ENCODE measurements at regions not wholly inside any gene's neighbourhood (a gene's known extent, or its start where the extent isn't known, plus 50 kb on each side); places are given as distances from the start of the nearest gene placed in this dataset.

- Mint-ChIP-seq H3K27ac (no peak overlapping the region), H3K27me3 (no peaks in the 10 kb centered on the region), H3K4me3 (no peak overlapping the region), H3K9me3 (peaks cover 2% of the 10 kb centered on the region), H3K4me1 (ENCODE audit: low read depth) (no peaks in the 10 kb centered on the region), H3K36me3 (ENCODE audit: low read depth) (no peaks in the 10 kb centered on the region)
- ATAC-seq (no peak), DNase-seq (no peak)
- TF ChIP-seq CTCF (IDR thresholded peaks at IDR 0.05): no peak
- ChIA-PET CTCF (no interaction called here), POLR2A (no interaction called here)
- intact Hi-C loops (cut with micrococcal nuclease): no loop called here
These were observed 163.4 kb upstream of the CEP162 start for GRCh38 chr6:84390851-84391250.

- Mint-ChIP-seq H3K27ac (no peak overlapping the region), H3K4me3 (no peak overlapping the region), H3K9me3 (peaks cover 2% of the 10 kb centered on the region), H3K27me3 (no peaks in the 10 kb centered on the region), H3K36me3 (ENCODE audit: low read depth) (no peaks in the 10 kb centered on the region), H3K4me1 (ENCODE audit: low read depth) (no peaks in the 10 kb centered on the region)
- POLR2A ChIA-PET: no interaction called here
- no peak for DNase-seq
- CTCF ChIA-PET: no interaction called here
- no peak for TF ChIP-seq CTCF (IDR thresholded peaks at IDR 0.05)
- intact Hi-C loops (cut with micrococcal nuclease): no loop called here
- no peak for ATAC-seq
These were observed 162.9 kb upstream of the CEP162 start for GRCh38 chr6:84390334-84390733.

GRCh38 chr6:84379142-84379541 lies 151.7 kb upstream of the CEP162 start:
- intact Hi-C loops (cut with micrococcal nuclease): no loop called here
- ChIA-PET CTCF (no interaction called here), POLR2A (no interaction called here)
- ATAC-seq (no peak), DNase-seq (no peak)
- H3K27me3 Mint-ChIP-seq: no peaks in the 10 kb centered on the region
- peaks cover 9% of the 10 kb centered on the region for H3K9me3 Mint-ChIP-seq
- no peak overlapping the region for H3K4me3 Mint-ChIP-seq
- TF ChIP-seq CTCF (IDR thresholded peaks at IDR 0.05): no peak
- H3K36me3 Mint-ChIP-seq (ENCODE audit: low read depth): no peaks in the 10 kb centered on the region
- H3K27ac Mint-ChIP-seq: no peak overlapping the region
- H3K4me1 Mint-ChIP-seq (ENCODE audit: low read depth): no peaks in the 10 kb centered on the region

GRCh38 chr6:84372290-84372689 lies 144.8 kb upstream of the CEP162 start:
- H3K9me3 Mint-ChIP-seq: peaks cover 5% of the 10 kb centered on the region
- intact Hi-C loops (cut with micrococcal nuclease): no loop called here
- no peaks in the 10 kb centered on the region for H3K36me3 Mint-ChIP-seq (ENCODE audit: low read depth)
- DNase-seq: no peak
- no peak overlapping the region for H3K27ac Mint-ChIP-seq
- ChIA-PET POLR2A (no interaction called here), CTCF (no interaction called here)
- TF ChIP-seq CTCF (IDR thresholded peaks at IDR 0.05): no peak
- no peak overlapping the region for H3K4me3 Mint-ChIP-seq
- H3K27me3 Mint-ChIP-seq: no peaks in the 10 kb centered on the region
- no peaks in the 10 kb centered on the region for H3K4me1 Mint-ChIP-seq (ENCODE audit: low read depth)
- ATAC-seq: no peak

- Mint-ChIP-seq H3K4me3 (no peak overlapping the region), H3K36me3 (ENCODE audit: low read depth) (no peaks in the 10 kb centered on the region), H3K4me1 (ENCODE audit: low read depth) (no peaks in the 10 kb centered on the region), H3K27me3 (no peaks in the 10 kb centered on the region), H3K27ac (no peak overlapping the region), H3K9me3 (peaks cover 5% of the 10 kb centered on the region)
- intact Hi-C loops (cut with micrococcal nuclease): no loop called here
- POLR2A ChIA-PET: no interaction called here
- CTCF ChIA-PET: no interaction called here
- no peak for DNase-seq
- no peak for TF ChIP-seq CTCF (IDR thresholded peaks at IDR 0.05)
- ATAC-seq: no peak
These were observed 144.2 kb upstream of the CEP162 start for GRCh38 chr6:84371681-84372080.
